ENCODE measurements at regions not wholly inside any gene's neighbourhood (a gene's known extent, or its start where the extent isn't known, plus 50 kb on each side); places are given as distances from the start of the nearest gene placed in this dataset.

- TF ChIP-seq SIN3A (IDR thresholded peaks at IDR 0.05; ENCODE audit: low read depth), result no peak
- TF ChIP-seq YY1 (IDR thresholded peaks at IDR 0.05; ENCODE audit: extremely low read depth, insufficient replicate concordance, low read depth, low read length), result no peak
- TF ChIP-seq EZH2phosphoT487 (IDR thresholded peaks at IDR 0.05; ENCODE audit: borderline replicate concordance), result no peak
- no peak for TF ChIP-seq POLR2A (IDR thresholded peaks at IDR 0.05; ENCODE audit: borderline replicate concordance, extremely low read depth, insufficient read depth, insufficient read length)
- no peak for TF ChIP-seq ZBTB33 (IDR thresholded peaks at IDR 0.05; ENCODE audit: extremely low read depth, insufficient replicate concordance, low read length)
- no peak for TF ChIP-seq CTCF (IDR thresholded peaks at IDR 0.05 in 2 of 3, conservative IDR thresholded peaks at IDR 0.05 in 1 of 3; ENCODE audit: borderline replicate concordance in 1 of 3, insufficient read depth in 1 of 3, low read depth in 2 of 3, low read length in 2 of 3)
- TF ChIP-seq REST (IDR thresholded peaks at IDR 0.05; ENCODE audit: low read depth), result no peak
- TF ChIP-seq JUND (IDR thresholded peaks at IDR 0.05), result no peak
- TF ChIP-seq EZH2 (IDR thresholded peaks at IDR 0.05), result no peak
- no peak for TF ChIP-seq SP1 (IDR thresholded peaks at IDR 0.05; ENCODE audit: low read depth)
Observed at GRCh38 chr13:64867856-64868255, 2362.3 kb downstream of the PCDH9 start.

Measured in HCT116 (cell line).